Breast epithelium (tissue), 3 donors: ENCODE measurements at regions not wholly inside any gene's neighbourhood (a gene's known extent, or its start where the extent isn't known, plus 50 kb on each side); places are given as distances from the start of the nearest gene placed in this dataset.

Experiments
- POLR2A ChIP-seq: fragments of 450-650 bp; IDR thresholded peaks from one replicate; pipeline ENCODE4 v1.6.1; 2016; ENCODE audit warnings: antibody characterized with exemption, mild to moderate bottlenecking, moderate library complexity
- POLR2AphosphoS5 ChIP-seq, 3 donors: sonication (generic); formaldehyde crosslinking; IDR thresholded peaks; one replicate each; pipeline ENCODE4 v1.6.1; 2017; ENCODE audit warnings: antibody characterized with exemption in 3 of 3
- TF ChIP-seq, protein P1 (sequence below), 3 donors: fragments of 450-650 bp; IDR thresholded peaks; one replicate each; pipeline ENCODE4 v1.5.1; 2016 to 2017; ENCODE audit warnings: antibody characterized with exemption in 3 of 3, mild to moderate bottlenecking in 3 of 3, moderate library complexity in 3 of 3

DNA sequence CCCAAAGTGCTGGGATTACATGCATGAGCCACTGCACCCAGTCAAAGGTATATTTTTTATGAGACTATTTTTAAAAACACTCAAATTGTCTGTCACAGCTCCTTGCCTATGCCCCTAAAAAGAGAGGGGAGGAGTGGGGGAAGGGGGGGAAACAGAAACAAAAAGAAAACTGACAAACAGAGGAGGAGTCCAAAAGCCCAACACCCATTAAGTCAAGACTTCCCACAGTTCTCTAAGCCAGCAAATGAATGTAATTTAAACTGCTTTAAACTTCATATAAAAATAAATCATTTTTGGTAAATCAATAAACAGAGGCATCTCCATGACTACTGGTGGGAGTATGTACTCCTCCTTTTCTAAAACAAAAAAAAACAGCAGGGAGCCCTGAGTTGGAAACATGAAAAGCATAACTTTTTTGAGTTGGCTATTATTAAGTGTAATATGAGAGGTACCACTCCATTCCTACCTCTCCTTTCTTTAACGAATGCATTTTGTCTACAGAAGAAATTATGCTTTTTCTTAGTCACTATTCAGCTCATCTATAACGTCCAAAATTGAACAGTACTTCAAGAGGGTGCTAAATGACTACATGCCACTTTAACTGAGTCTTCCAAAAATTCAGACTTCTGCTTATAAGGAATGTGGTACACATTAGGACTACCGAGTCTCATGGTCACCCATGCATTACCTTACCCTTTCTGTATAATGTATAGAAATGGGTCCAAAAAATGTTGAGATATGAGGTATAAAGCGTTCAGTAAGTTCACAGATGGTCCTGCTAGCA is 119.0 kb upstream of the PRSS16 start:
- TF ChIP-seq, protein P1, sequence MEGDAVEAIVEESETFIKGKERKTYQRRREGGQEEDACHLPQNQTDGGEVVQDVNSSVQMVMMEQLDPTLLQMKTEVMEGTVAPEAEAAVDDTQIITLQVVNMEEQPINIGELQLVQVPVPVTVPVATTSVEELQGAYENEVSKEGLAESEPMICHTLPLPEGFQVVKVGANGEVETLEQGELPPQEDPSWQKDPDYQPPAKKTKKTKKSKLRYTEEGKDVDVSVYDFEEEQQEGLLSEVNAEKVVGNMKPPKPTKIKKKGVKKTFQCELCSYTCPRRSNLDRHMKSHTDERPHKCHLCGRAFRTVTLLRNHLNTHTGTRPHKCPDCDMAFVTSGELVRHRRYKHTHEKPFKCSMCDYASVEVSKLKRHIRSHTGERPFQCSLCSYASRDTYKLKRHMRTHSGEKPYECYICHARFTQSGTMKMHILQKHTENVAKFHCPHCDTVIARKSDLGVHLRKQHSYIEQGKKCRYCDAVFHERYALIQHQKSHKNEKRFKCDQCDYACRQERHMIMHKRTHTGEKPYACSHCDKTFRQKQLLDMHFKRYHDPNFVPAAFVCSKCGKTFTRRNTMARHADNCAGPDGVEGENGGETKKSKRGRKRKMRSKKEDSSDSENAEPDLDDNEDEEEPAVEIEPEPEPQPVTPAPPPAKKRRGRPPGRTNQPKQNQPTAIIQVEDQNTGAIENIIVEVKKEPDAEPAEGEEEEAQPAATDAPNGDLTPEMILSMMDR (IDR thresholded peaks at IDR 0.05) = no peak
- TF ChIP-seq POLR2A (no peak), POLR2AphosphoS5 (IDR thresholded peaks at IDR 0.05) (no peak)
